HL-60 (cell line): ENCODE measurements at regions not wholly inside any gene's neighbourhood (a gene's known extent, or its start where the extent isn't known, plus 50 kb on each side); places are given as distances from the start of the nearest gene placed in this dataset.

Experiments
- GABPA ChIP-seq: IDR thresholded peaks from 2 replicates; pipeline ENCODE4 v1.6.1; 2012; ENCODE audit warnings: low read depth
- POLR2AphosphoS5 ChIP-seq: IDR thresholded peaks from 2 replicates; pipeline ENCODE4 v1.6.1; 2012; ENCODE audit warnings: low read depth
- SPI1 ChIP-seq: IDR thresholded peaks from 2 replicates; pipeline ENCODE4 v1.6.1; 2012; ENCODE audit warnings: low read depth, mild to moderate bottlenecking, borderline replicate concordance
- TF ChIP-seq, protein P1 (sequence below): IDR thresholded peaks from one replicate; pipeline ENCODE4 v1.5.1; 2011; ENCODE audit warnings: low read length, control low read depth, inconsistent platforms; ENCODE audit not compliant: insufficient read depth
- TF ChIP-seq, protein P2 (sequence below): IDR thresholded peaks from 2 replicates; pipeline ENCODE4 v1.6.1; 2012; ENCODE audit warnings: low read depth; ENCODE audit not compliant: insufficient replicate concordance

DNA sequence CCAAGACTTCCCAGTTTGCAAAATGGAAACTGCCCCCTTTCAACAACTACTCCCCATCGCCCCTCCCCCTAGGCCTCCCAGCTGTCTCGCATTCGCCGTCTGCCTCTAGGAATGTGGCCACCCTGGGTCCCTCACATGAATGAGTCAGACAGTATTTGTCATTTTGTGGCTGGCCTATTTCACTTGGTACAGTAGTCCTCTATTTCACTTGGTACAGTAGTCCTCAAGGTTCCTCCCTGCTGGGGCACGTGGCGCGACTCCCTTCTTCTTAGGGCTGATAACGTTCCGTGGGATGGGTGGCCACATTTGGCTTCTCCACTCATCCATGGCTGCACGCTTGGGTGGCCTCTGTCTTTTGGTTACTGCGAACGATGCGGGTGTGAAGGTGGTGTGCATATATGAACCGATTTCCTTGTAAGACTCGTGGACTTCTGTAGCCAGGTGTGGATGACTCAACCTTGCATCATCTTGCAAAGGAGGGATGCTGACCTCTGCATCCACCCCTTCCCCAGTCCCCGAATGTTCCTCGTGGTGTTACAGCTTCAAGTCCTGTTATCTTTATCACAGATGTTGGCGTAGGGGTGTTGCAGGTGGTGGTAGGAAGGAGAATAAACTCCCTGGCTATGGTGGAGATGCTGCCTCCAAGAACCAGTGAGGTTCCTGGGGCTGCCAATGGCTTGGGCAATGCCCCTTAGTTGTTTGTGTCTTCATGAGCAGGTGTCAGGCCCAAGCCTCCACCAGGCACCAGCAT, 112.1 kb upstream of the SOX1 start:
- TF ChIP-seq POLR2AphosphoS5 (no peak), SPI1 (no peak), GABPA (no peak)
- TF ChIP-seq, protein P1, sequence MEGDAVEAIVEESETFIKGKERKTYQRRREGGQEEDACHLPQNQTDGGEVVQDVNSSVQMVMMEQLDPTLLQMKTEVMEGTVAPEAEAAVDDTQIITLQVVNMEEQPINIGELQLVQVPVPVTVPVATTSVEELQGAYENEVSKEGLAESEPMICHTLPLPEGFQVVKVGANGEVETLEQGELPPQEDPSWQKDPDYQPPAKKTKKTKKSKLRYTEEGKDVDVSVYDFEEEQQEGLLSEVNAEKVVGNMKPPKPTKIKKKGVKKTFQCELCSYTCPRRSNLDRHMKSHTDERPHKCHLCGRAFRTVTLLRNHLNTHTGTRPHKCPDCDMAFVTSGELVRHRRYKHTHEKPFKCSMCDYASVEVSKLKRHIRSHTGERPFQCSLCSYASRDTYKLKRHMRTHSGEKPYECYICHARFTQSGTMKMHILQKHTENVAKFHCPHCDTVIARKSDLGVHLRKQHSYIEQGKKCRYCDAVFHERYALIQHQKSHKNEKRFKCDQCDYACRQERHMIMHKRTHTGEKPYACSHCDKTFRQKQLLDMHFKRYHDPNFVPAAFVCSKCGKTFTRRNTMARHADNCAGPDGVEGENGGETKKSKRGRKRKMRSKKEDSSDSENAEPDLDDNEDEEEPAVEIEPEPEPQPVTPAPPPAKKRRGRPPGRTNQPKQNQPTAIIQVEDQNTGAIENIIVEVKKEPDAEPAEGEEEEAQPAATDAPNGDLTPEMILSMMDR, result no peak
- TF ChIP-seq, protein P2, sequence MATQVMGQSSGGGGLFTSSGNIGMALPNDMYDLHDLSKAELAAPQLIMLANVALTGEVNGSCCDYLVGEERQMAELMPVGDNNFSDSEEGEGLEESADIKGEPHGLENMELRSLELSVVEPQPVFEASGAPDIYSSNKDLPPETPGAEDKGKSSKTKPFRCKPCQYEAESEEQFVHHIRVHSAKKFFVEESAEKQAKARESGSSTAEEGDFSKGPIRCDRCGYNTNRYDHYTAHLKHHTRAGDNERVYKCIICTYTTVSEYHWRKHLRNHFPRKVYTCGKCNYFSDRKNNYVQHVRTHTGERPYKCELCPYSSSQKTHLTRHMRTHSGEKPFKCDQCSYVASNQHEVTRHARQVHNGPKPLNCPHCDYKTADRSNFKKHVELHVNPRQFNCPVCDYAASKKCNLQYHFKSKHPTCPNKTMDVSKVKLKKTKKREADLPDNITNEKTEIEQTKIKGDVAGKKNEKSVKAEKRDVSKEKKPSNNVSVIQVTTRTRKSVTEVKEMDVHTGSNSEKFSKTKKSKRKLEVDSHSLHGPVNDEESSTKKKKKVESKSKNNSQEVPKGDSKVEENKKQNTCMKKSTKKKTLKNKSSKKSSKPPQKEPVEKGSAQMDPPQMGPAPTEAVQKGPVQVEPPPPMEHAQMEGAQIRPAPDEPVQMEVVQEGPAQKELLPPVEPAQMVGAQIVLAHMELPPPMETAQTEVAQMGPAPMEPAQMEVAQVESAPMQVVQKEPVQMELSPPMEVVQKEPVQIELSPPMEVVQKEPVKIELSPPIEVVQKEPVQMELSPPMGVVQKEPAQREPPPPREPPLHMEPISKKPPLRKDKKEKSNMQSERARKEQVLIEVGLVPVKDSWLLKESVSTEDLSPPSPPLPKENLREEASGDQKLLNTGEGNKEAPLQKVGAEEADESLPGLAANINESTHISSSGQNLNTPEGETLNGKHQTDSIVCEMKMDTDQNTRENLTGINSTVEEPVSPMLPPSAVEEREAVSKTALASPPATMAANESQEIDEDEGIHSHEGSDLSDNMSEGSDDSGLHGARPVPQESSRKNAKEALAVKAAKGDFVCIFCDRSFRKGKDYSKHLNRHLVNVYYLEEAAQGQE, result no peak
